HG03103 (cell line): ENCODE measurements at regions not wholly inside any gene's neighbourhood (a gene's known extent, or its start where the extent isn't known, plus 50 kb on each side); places are given as distances from the start of the nearest gene placed in this dataset.

Experiments
- ATAC-seq: cut with Tn5 transposase; IDR thresholded peaks from one replicate; pipeline ENCODE4 v1.9.1; 2021; ENCODE audit warnings: low read depth; ENCODE audit not compliant: unreplicated experiment

DNA sequence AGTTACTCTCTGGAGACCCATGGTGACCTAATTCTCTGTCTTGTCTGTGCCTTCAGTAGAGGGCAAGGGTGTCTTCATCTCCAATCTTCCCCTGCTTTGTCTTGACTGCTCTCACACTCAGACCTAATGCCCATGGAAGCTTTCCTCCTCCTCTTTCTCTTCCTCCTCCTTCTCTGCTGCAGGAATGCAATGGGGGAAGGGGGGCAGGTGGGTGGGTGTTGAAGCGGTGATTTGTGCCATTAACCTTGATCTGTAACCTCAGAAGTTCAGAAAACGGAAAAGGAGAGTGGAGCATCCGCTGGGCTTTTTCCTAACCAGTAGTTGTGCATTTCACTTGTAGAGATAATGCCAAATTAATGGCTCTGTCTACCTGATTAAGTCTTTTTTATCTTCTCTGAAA lies 172.3 kb upstream of the CDH11 start:
- ATAC-seq = no peak

DNA sequence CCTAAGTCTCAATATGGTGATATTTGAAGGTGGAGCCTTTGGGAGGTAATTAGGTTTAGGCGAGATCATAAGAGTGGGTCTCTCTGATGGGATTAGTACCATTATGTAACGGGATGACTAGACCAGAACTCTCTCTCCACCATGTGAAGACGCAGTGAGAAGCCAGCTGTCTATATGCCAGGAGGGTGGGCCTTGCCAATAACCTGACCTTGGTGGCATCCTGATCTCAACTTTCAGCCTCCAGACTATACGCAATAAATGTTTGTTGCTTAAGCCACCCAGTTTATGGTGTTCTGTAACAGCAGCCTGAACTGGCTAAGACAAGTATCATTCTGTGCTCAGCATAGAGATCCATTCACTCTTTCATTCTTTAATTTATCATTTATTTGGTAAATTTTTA lies 167.2 kb upstream of the CDH11 start:
- ATAC-seq = no peak

DNA sequence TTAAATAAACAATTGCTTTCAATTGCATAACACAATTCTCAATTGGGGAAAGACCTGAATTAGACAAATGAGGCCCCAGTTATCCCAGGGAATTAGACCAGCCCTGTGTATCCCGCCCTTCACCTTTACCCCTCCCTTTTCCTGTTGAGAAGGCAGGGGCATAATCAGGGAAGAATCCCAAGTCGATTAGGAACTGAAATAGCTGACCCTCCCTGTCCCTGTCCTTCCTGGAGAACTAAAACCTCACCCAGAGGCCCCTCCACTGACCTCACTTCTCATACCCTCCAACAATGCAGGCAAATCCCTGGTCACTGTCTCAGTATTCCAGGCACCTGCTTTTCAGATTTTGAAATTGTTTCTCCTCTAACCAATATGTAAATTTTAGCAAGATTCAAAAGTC lies 165.4 kb upstream of the CDH11 start:
- no peak for ATAC-seq

DNA sequence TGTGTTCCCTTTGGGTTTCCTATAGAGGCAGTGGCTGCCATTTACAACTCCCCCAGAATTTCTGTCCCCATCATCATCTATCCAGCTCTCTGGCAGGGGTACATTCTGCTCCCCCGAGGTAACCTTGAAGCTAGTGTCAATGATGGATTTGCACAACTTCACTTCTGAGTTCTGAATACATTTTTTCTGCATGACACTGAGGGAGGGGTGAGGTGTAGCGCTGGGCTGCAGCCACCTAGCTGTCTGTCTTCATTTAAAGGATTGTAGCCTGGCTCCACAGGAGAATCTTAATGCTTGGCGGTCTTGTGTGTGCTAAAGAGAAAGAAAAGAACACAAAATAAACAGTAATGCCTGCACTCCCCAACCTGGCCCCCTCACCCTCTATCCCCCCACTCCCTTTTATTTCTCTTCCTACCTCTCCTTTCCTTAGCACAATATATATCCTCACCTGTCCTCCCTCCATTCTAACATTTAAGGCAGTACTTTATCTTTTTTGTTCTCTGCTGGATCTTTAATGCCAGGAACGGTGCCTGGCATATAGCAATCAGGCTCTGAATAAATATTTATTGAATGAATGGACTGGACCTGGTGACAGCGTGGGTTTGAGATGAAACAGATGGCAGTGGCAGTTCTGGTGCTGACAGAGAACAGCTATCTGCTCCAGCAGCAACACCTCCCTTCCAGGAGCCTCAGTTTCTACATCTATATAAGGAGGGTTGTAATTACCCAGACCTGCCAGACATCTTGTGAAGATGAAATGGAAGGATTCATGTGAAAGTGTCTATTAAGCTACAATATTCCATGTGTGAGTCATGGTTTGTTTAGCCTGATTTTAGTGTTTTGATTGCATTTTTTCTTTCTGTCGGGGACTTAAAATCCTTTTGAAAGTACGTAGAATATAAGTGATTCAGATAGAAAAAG lies 163.5 kb upstream of the CDH11 start:
- ATAC-seq = no peak

DNA sequence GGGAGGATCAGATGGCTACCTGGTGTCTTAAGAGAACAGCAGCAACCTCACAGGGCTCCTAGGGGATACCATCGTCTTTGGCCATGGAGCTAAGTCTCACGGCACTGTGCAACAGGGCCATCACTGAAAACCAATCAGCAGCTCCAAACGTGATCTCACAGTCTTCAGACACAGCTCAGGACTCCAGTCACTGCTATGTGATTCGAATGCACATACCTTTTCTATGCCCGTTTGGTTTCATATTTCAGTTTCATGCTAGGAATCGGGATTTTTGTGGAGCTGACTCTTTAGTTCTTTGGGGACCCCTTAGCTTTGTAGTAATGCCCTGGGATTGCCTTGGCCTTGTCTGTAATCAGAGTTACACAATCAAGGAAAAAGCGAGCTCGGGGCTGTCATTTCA lies 162.8 kb upstream of the CDH11 start:
- no peak for ATAC-seq

DNA sequence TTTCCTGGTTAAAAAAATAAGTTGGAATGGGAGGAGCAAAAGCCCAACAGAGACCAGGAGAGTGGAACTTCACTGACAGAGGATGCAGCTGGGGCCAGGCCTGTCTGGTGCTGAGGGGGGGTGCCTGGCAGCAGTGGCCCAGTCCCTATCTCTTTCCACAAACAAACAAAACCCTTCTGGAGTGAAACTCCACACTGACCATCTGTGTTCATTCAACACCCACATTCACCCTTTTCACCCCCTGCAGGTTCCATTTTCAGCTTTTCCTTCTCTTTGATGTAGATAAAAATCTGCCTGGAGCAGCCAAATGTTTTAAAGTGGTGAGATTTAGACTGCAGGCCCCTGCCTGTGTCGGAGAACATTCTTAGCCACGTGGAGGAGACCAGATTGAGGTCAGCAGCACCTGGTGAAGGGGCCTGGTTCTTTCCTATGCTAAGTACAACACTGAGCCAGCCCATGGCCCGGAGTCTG lies 161.4 kb upstream of the CDH11 start:
- no peak for ATAC-seq

- no peak for ATAC-seq
Measured at GRCh38 chr16:65281586-65281985, 159.7 kb upstream of the CDH11 start.

- no peak for ATAC-seq
Measured at GRCh38 chr16:65280845-65281512, 159.1 kb upstream of the CDH11 start.

DNA sequence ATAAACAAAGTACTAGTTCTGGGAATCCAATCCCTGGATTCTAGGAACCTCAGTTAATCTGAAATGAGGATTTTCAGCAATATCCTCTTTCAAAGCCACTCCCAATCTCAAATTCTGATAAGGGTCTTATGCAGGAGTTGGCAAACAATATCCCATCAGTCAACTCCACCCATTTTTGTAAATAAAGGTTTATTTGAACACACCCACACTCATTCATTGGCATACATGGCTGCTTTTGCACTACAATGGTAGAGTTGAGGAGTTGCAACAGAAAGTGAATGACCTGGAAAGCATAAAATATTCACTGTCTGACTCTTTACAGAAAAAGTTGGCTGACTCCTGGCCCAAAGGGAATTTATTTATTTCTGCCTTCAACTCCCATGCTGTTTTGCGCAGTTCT lies 157.7 kb upstream of the CDH11 start:
- ATAC-seq = no peak

- ATAC-seq = no peak
Measured at GRCh38 chr16:65278874-65279273, 157.0 kb upstream of the CDH11 start.

- ATAC-seq = no peak
Measured at GRCh38 chr16:65274566-65274965, 152.7 kb upstream of the CDH11 start.

GRCh38 chr16:65272699-65273414 lies 151.0 kb upstream of the CDH11 start:
- no peak for ATAC-seq

DNA sequence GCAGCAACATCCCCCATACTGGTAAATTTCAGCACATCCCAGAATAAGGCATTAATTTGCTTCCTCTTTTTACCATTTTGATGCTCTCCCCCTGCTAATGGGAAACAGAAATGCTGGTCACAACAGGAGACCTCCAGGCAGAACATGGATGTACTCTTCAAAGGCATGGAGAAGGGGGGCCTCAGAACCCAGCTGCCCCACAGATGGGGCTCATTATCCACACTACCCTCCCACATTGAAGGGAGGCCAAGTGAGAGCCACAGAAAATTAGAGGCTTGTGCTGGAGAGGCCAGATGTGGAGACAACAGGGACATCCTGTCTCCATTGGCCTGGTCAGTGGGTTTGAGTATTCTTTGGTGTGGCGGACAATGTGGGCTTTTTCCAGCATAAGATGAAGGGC lies 150.1 kb upstream of the CDH11 start:
- ATAC-seq = no peak

DNA sequence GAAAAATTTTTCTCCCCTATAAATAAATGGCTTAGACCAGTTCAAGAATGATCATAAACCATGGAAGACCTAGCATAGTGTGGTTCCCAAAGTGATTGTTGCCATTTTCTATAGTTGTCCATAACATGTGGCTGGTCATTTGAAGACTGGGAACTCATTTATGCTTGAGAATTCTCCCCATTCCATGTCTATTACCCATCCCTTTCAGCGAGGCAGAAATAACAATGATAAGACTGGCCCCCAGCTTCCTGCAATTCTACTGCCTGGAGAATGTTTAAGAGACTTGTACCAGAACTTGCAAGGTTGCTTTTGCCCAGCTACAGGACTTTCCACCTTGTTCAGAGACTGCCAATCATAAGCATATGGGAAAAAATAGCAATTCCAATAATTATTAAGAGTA lies 146.5 kb upstream of the CDH11 start:
- ATAC-seq = no peak

- no peak for ATAC-seq
Measured at GRCh38 chr16:65263896-65264295, 142.0 kb upstream of the CDH11 start.

- no peak for ATAC-seq
Measured at GRCh38 chr16:65260746-65261145, 138.9 kb upstream of the CDH11 start.

- no peak for ATAC-seq
Measured at GRCh38 chr16:65254144-65254543, 132.3 kb upstream of the CDH11 start.

- ATAC-seq = no peak
Measured at GRCh38 chr16:65249768-65250167, 127.9 kb upstream of the CDH11 start.

- no peak for ATAC-seq
Measured at GRCh38 chr16:65244787-65245186, 122.9 kb upstream of the CDH11 start.

- ATAC-seq = no peak
Measured at GRCh38 chr16:65235339-65236177, 113.7 kb upstream of the CDH11 start.
